ENCODE measurements at regions not wholly inside any gene's neighbourhood (a gene's known extent, or its start where the extent isn't known, plus 50 kb on each side); places are given as distances from the start of the nearest gene placed in this dataset.
A peak's percentile ranks its signal among the peaks of the same experiment; 100 is the strongest.

GRCh38 chr4:1511441-1512041, 105.3 kb upstream of the NKX1-1 start:
- Histone ChIP-seq H3K9me3 (ENCODE audit: low read length) (no peaks in the 10 kb centered on the region), H2AFZ (ENCODE audit: low read length) (no peak overlapping the region), H3K4me1 (ENCODE audit: insufficient read depth, low read length) (no peaks in the 10 kb centered on the region), H3K27me3 (ENCODE audit: low read length) (peaks cover 9% of the 10 kb centered on the region), H3K79me2 (ENCODE audit: low read length) (no peaks in the 10 kb centered on the region), H3K9ac (ENCODE audit: low read length) (no peak overlapping the region), H4K20me1 (ENCODE audit: low read length) (no peaks in the 10 kb centered on the region), H3F3A (ENCODE audit: low read length, unreplicated experiment) (no peaks in the 10 kb centered on the region), H3K36me3 (ENCODE audit: low read depth, low read length) (no peaks in the 10 kb centered on the region), H3K4me3 (ENCODE audit: low read length) (no peak overlapping the region), H3K4me2 (ENCODE audit: low read length) (no peak overlapping the region), H3K27ac (ENCODE audit: low read length) (no peak overlapping the region), H3K9me2 (replicated peaks; ENCODE audit: low read length) (no peaks in the 10 kb centered on the region)
- DNase-seq (peak; percentile 20), ATAC-seq (no peak)
- BruUV-seq (replicated peaks): no TSS peak
- intact Hi-C loops (cut with micrococcal nuclease): no loop called here
- ChIA-PET POLR2A (ENCODE audit: unreplicated experiment) (no interaction called here), CTCF (no interaction called here)
- TF ChIP-seq EZH2phosphoT487 (IDR thresholded peaks at IDR 0.05; ENCODE audit: borderline replicate concordance, low read length): no peak

- H3K27me3 ChIP-seq (ENCODE audit: low read length): peaks cover 13% of the 10 kb centered on the region; the same call in 1 of the 2 replicates
- TF ChIP-seq CTCF (conservative IDR thresholded peaks at IDR 0.05; ENCODE audit: low read depth, low read length) (no peak), EZH2 (IDR thresholded peaks at IDR 0.05; ENCODE audit: low read length, unreplicated experiment) (no peak), EZH2phosphoT487 (IDR thresholded peaks at IDR 0.05; ENCODE audit: borderline replicate concordance, low read length) (no peak)
- no peaks in the 10 kb centered on the region for H3K79me2 ChIP-seq (ENCODE audit: low read length)
- DNase-seq (no peak), ATAC-seq (no peak)
- no peaks in the 10 kb centered on the region for H4K20me1 ChIP-seq (ENCODE audit: low read length)
- H3K9me2 ChIP-seq (replicated peaks; ENCODE audit: low read length): no peaks in the 10 kb centered on the region
- no peak overlapping the region for H3K27ac ChIP-seq (ENCODE audit: low read length)
- no peak overlapping the region for H3K9ac ChIP-seq (ENCODE audit: low read length)
- H3F3A ChIP-seq (ENCODE audit: low read length, unreplicated experiment): no peaks in the 10 kb centered on the region
- CTCF ChIA-PET: no interaction called here
- no peak overlapping the region for H3K4me3 ChIP-seq (ENCODE audit: low read length)
- no peak overlapping the region for H3K4me2 ChIP-seq (ENCODE audit: low read length)
- BruUV-seq (replicated peaks): no TSS peak
- H3K36me3 ChIP-seq (ENCODE audit: low read depth, low read length): no peaks in the 10 kb centered on the region
- H3K9me3 ChIP-seq (ENCODE audit: low read length): no peaks in the 10 kb centered on the region
- intact Hi-C loops (cut with micrococcal nuclease): no loop called here
- POLR2A ChIA-PET (ENCODE audit: unreplicated experiment): no interaction called here
- no peak overlapping the region for H2AFZ ChIP-seq (ENCODE audit: low read length)
- no peaks in the 10 kb centered on the region for H3K4me1 ChIP-seq (ENCODE audit: insufficient read depth, low read length)
These were observed 104.7 kb upstream of the NKX1-1 start for GRCh38 chr4:1510931-1511330.

GRCh38 chr4:1509366-1509765, 103.1 kb upstream of the NKX1-1 start:
- Histone ChIP-seq H2AFZ (ENCODE audit: low read length) (no peak overlapping the region), H3K4me1 (ENCODE audit: insufficient read depth, low read length) (no peaks in the 10 kb centered on the region), H3K36me3 (ENCODE audit: low read depth, low read length) (no peaks in the 10 kb centered on the region), H4K20me1 (ENCODE audit: low read length) (no peaks in the 10 kb centered on the region), H3K4me2 (ENCODE audit: low read length) (no peak overlapping the region), H3F3A (ENCODE audit: low read length, unreplicated experiment) (no peaks in the 10 kb centered on the region), H3K9ac (ENCODE audit: low read length) (no peak overlapping the region), H3K27ac (ENCODE audit: low read length) (no peak overlapping the region), H3K27me3 (ENCODE audit: low read length) (peaks cover 15% of the 10 kb centered on the region; the same call in 1 of the 2 replicates), H3K79me2 (ENCODE audit: low read length) (no peaks in the 10 kb centered on the region), H3K9me2 (replicated peaks; ENCODE audit: low read length) (no peaks in the 10 kb centered on the region), H3K4me3 (ENCODE audit: low read length) (no peak overlapping the region), H3K9me3 (ENCODE audit: low read length) (no peaks in the 10 kb centered on the region)
- DNase-seq (no peak), ATAC-seq (no peak)
- ChIA-PET CTCF (no interaction called here), POLR2A (ENCODE audit: unreplicated experiment) (no interaction called here)
- no TSS peak for BruUV-seq (replicated peaks)
- intact Hi-C loops (cut with micrococcal nuclease): no loop called here
- TF ChIP-seq EZH2phosphoT487 (IDR thresholded peaks at IDR 0.05; ENCODE audit: borderline replicate concordance, low read length) (no peak), CTCF (conservative IDR thresholded peaks at IDR 0.05; ENCODE audit: low read depth, low read length) (no peak), EZH2 (IDR thresholded peaks at IDR 0.05; ENCODE audit: low read length, unreplicated experiment) (no peak)

Data from PC-3 (cell line).